ENCODE measurements at regions not wholly inside any gene's neighbourhood (a gene's known extent, or its start where the extent isn't known, plus 50 kb on each side); places are given as distances from the start of the nearest gene placed in this dataset.
A peak's percentile ranks its signal among the peaks of the same experiment; 100 is the strongest.

GRCh38 chr13:79663977-79664636, 183.2 kb downstream of the NDFIP2 start:
- no peak for DNase-seq

GRCh38 chr13:79663435-79663834, 182.5 kb downstream of the NDFIP2 start:
- no peak for DNase-seq

- DNase-seq, result no peak
These were observed 181.9 kb downstream of the NDFIP2 start for GRCh38 chr13:79662882-79663281.

GRCh38 chr13:79660361-79660760, 179.4 kb downstream of the NDFIP2 start:
- no peak for DNase-seq

GRCh38 chr13:79659121-79659521, 178.2 kb downstream of the NDFIP2 start:
- DNase-seq, result peak; percentile 42

GRCh38 chr13:79658333-79658975, 177.5 kb downstream of the NDFIP2 start:
- DNase-seq, result no peak

GRCh38 chr13:79655509-79655908, 174.6 kb downstream of the NDFIP2 start:
- no peak for DNase-seq

GRCh38 chr13:79654520-79654919, 173.6 kb downstream of the NDFIP2 start:
- DNase-seq, result no peak

GRCh38 chr13:79650688-79651087, 169.7 kb downstream of the NDFIP2 start:
- no peak for DNase-seq

- no peak for DNase-seq
These were observed 167.2 kb downstream of the NDFIP2 start for GRCh38 chr13:79648191-79648590.

GRCh38 chr13:79647533-79647932, 166.6 kb downstream of the NDFIP2 start:
- no peak for DNase-seq

- no peak for DNase-seq
These were observed 165.9 kb downstream of the NDFIP2 start for GRCh38 chr13:79646880-79647279.

- no peak for DNase-seq
These were observed 164.6 kb downstream of the NDFIP2 start for GRCh38 chr13:79645569-79645968.

GRCh38 chr13:79642596-79642995, 161.6 kb downstream of the NDFIP2 start:
- no peak for DNase-seq

- no peak for DNase-seq
These were observed 156.3 kb downstream of the NDFIP2 start for GRCh38 chr13:79637133-79637763.

- DNase-seq, result no peak
These were observed 150.2 kb downstream of the NDFIP2 start for GRCh38 chr13:79631051-79631659.

- DNase-seq, result no peak
These were observed 147.5 kb downstream of the NDFIP2 start for GRCh38 chr13:79628463-79628862.

- DNase-seq, result no peak
These were observed 146.0 kb downstream of the NDFIP2 start for GRCh38 chr13:79626924-79627323.

- DNase-seq, result no peak
These were observed 144.6 kb downstream of the NDFIP2 start for GRCh38 chr13:79625517-79625916.

GRCh38 chr13:79621902-79622301, 140.9 kb downstream of the NDFIP2 start:
- no peak for DNase-seq

GRCh38 chr13:79621449-79621848, 140.5 kb downstream of the NDFIP2 start:
- DNase-seq, result no peak

GRCh38 chr13:79614250-79614918, 133.4 kb downstream of the NDFIP2 start:
- no peak for DNase-seq
